IMR-90 (cell line): ENCODE measurements at regions not wholly inside any gene's neighbourhood (a gene's known extent, or its start where the extent isn't known, plus 50 kb on each side); places are given as distances from the start of the nearest gene placed in this dataset.

Experiments used
- ATAC-seq: fragments of 200-7000 bp; cut with Tn5 transposase; 2 replicates; pipeline ENCODE4 v1.9.1; 2020; ENCODE audit warnings: low read depth, mild to moderate bottlenecking, moderate library complexity
- BruUV-seq: library from RNA; stranded (reverse); fragments of 400-500 nt; replicated peaks from 2 replicates; lab custom pipeline; 2021; lab: Mats Ljungman, UMichigan
- CTCF ChIA-PET: fragments of 300-600 bp; formaldehyde crosslinking; extraction: SDS; loops from one replicate; lab custom pipeline; 2021; ENCODE audit warnings: antibody characterized with exemption; lab: Yijun Ruan, JAX
- POLR2A ChIA-PET: fragments of 300-600 bp; sonication (Branson Sonifier 250); formaldehyde crosslinking; loops from one replicate; lab custom pipeline; 2022; ENCODE audit warnings: antibody characterized with exemption; ENCODE audit not compliant: unreplicated experiment; lab: Charles Lee
- DNase-seq: peaks from one replicate; pipeline ENCODE4 v3.0.0; 2013
- H2AFZ ChIP-seq: replicated peaks from 2 replicates; pipeline ENCODE3; 2013; ENCODE audit warnings: low read length, mild to moderate bottlenecking; ENCODE audit not compliant: poor library complexity
- H2AK5ac ChIP-seq: 2 replicates; pipeline ENCODE4 v1.6.1; 2013; ENCODE audit warnings: low read depth, low read length, inconsistent platforms
- H2AK9ac ChIP-seq: replicated peaks from 2 replicates; pipeline ENCODE3; 2013; ENCODE audit warnings: mild to moderate bottlenecking, low read depth, low read length, moderate library complexity; ENCODE audit not compliant: poor library complexity
- H2BK120ac ChIP-seq: 2 replicates; pipeline ENCODE4 v1.6.1; 2013; ENCODE audit warnings: low read depth, low read length, inconsistent platforms
- H2BK15ac ChIP-seq: 3 replicates; pipeline ENCODE4 v1.6.1; 2013; ENCODE audit warnings: low read depth, low read length, inconsistent platforms
- H2BK20ac ChIP-seq: 2 replicates; pipeline ENCODE4 v1.6.1; 2013; ENCODE audit warnings: low read depth, mild to moderate bottlenecking, inconsistent platforms, low read length, moderate library complexity
- H2BK5ac ChIP-seq: 2 replicates; pipeline ENCODE4 v1.6.1; 2013; ENCODE audit warnings: mild to moderate bottlenecking, low read depth, low read length, inconsistent platforms; ENCODE audit not compliant: poor library complexity, severe bottlenecking
- H3K14ac ChIP-seq: replicated peaks from 2 replicates; pipeline ENCODE4 v1.6.1; 2013; ENCODE audit warnings: low read depth, low read length, inconsistent platforms
- H3K18ac ChIP-seq: 2 replicates; pipeline ENCODE4 v1.6.1; 2013; ENCODE audit warnings: low read depth, low read length, control low read depth
- H3K23ac ChIP-seq: 2 replicates; pipeline ENCODE4 v1.6.1; 2013; ENCODE audit warnings: low read depth, low read length, inconsistent platforms
- H3K27ac ChIP-seq: 2 replicates; pipeline ENCODE4 v1.5.1; 2013; ENCODE audit warnings: mild to moderate bottlenecking, control low read depth, low read length; ENCODE audit not compliant: insufficient read depth
- H3K27me3 ChIP-seq: 2 replicates; pipeline ENCODE4 v1.6.1; 2013; ENCODE audit warnings: low read length; ENCODE audit not compliant: control insufficient read depth, insufficient read depth
- H3K36me3 ChIP-seq: 2 replicates; pipeline ENCODE4 v1.6.1; 2013; ENCODE audit warnings: low read length, mixed read lengths; ENCODE audit not compliant: control insufficient read depth, insufficient read depth
- H3K4ac ChIP-seq: 2 replicates; pipeline ENCODE4 v1.6.1; 2013; ENCODE audit warnings: low read depth, low read length, inconsistent platforms
- H3K4me1 ChIP-seq: 2 replicates; pipeline ENCODE4 v1.6.1; 2013; ENCODE audit warnings: low read length, mixed read lengths; ENCODE audit not compliant: control insufficient read depth, insufficient read depth
- H3K4me2 ChIP-seq: 2 replicates; pipeline ENCODE4 v1.6.1; 2013; ENCODE audit warnings: low read depth, mild to moderate bottlenecking, control low read depth, low read length, moderate library complexity
- H3K4me3 ChIP-seq: 2 replicates; pipeline ENCODE4 v1.5.1; 2013; ENCODE audit warnings: low read depth, mild to moderate bottlenecking, control low read depth, low read length, moderate library complexity; ENCODE audit not compliant: insufficient read depth
- H3K56ac ChIP-seq: 2 replicates; pipeline ENCODE4 v1.6.1; 2013; ENCODE audit warnings: low read length, inconsistent platforms; ENCODE audit not compliant: insufficient read depth; ENCODE audit errors: extremely low read depth
- H3K79me1 ChIP-seq, 2 experiments: 2 replicates each; pipeline ENCODE4 v1.6.1; 2013; ENCODE audit warnings: low read length in 2 of 2, inconsistent platforms in 1 of 2, low read depth in 1 of 2
- H3K9ac ChIP-seq: 2 replicates; pipeline ENCODE4 v1.6.1; 2013; ENCODE audit warnings: low read depth, low read length, control low read depth
- H3K9me1 ChIP-seq: 2 replicates; pipeline ENCODE4 v1.6.1; 2013; ENCODE audit warnings: low read length, inconsistent platforms; ENCODE audit not compliant: insufficient read depth
- H3K9me3 ChIP-seq: 2 replicates; pipeline ENCODE4 v1.6.1; 2013; ENCODE audit warnings: low read length; ENCODE audit not compliant: control insufficient read depth, insufficient read depth
- H4K20me1 ChIP-seq: 2 replicates; pipeline ENCODE4 v1.6.1; 2013; ENCODE audit warnings: low read length, inconsistent platforms; ENCODE audit not compliant: insufficient read depth
- H4K5ac ChIP-seq: 2 replicates; pipeline ENCODE4 v1.6.1; 2013; ENCODE audit warnings: mild to moderate bottlenecking, low read depth, low read length, control low read depth
- H4K8ac ChIP-seq, 2 experiments: 2 replicates each; pipeline ENCODE4 v1.6.1; 2013; ENCODE audit warnings: low read depth in 2 of 2, low read length in 2 of 2, control low read depth in 1 of 2, inconsistent platforms in 1 of 2
- H4K91ac ChIP-seq: 2 replicates; pipeline ENCODE4 v1.6.1; 2013; ENCODE audit warnings: low read depth, low read length, inconsistent platforms; ENCODE audit not compliant: insufficient read depth
- BHLHE40 ChIP-seq: fragments of 150-350 bp; IDR thresholded peaks from 2 replicates; pipeline ENCODE4 v1.6.1; 2016; ENCODE audit warnings: mild to moderate bottlenecking, low read depth, low read length
- CEBPB ChIP-seq: IDR thresholded peaks from 2 replicates; pipeline ENCODE4 v1.6.1; 2012; ENCODE audit warnings: low read depth, low read length, improper control_type of control experiment
- CHD1 ChIP-seq: IDR thresholded peaks from 2 replicates; pipeline ENCODE4 v1.6.1; 2012; ENCODE audit warnings: low read depth, low read length, improper control_type of control experiment
- CTCF ChIP-seq: conservative IDR thresholded peaks from 2 replicates; pipeline ENCODE4 v1.5.1; 2012; ENCODE audit warnings: mild to moderate bottlenecking, low read depth, low read length, improper control_type of control experiment
- ELK1 ChIP-seq: fragments of 150-350 bp; IDR thresholded peaks from 2 replicates; pipeline ENCODE4 v1.6.1; 2016; ENCODE audit warnings: low read depth, mild to moderate bottlenecking, low read length, moderate library complexity, borderline replicate concordance
- FOS ChIP-seq: fragments of 150-350 bp; IDR thresholded peaks from 2 replicates; pipeline ENCODE4 v1.6.1; 2016; ENCODE audit warnings: low read depth, low read length
- MAFK ChIP-seq: IDR thresholded peaks from 2 replicates; pipeline ENCODE4 v1.6.1; 2012; ENCODE audit warnings: low read depth, low read length, improper control_type of control experiment
- MAZ ChIP-seq: IDR thresholded peaks from 2 replicates; pipeline ENCODE4 v1.6.1; 2012; ENCODE audit warnings: low read depth, mild to moderate bottlenecking, low read length, improper control_type of control experiment, moderate library complexity, borderline replicate concordance
- MXI1 ChIP-seq: IDR thresholded peaks from 2 replicates; pipeline ENCODE4 v1.6.1; 2012; ENCODE audit warnings: low read depth, mild to moderate bottlenecking, low read length, moderate library complexity, borderline replicate concordance
- NFE2L2 ChIP-seq: fragments of 150-350 bp; IDR thresholded peaks from 2 replicates; pipeline ENCODE4 v1.6.1; 2016; ENCODE audit warnings: low read depth, mild to moderate bottlenecking, low read length
- POLR2A ChIP-seq: IDR thresholded peaks from 2 replicates; pipeline ENCODE4 v1.6.1; 2012; ENCODE audit warnings: mild to moderate bottlenecking, low read depth, low read length
- RAD21 ChIP-seq: IDR thresholded peaks from 2 replicates; pipeline ENCODE4 v1.6.1; 2012; ENCODE audit warnings: low read length, improper control_type of control experiment
- RCOR1 ChIP-seq: IDR thresholded peaks from 2 replicates; pipeline ENCODE4 v1.6.1; 2012; ENCODE audit warnings: mild to moderate bottlenecking, low read length, improper control_type of control experiment; ENCODE audit not compliant: insufficient replicate concordance
- RFX5 ChIP-seq: IDR thresholded peaks from 2 replicates; pipeline ENCODE4 v1.8.0; 2012; ENCODE audit warnings: low read depth, mild to moderate bottlenecking, low read length, moderate library complexity
- SMC3 ChIP-seq: fragments of 150-350 bp; IDR thresholded peaks from 2 replicates; pipeline ENCODE4 v1.6.1; 2016; ENCODE audit warnings: low read depth, mild to moderate bottlenecking, antibody characterized with exemption, low read length, moderate library complexity
- USF2 ChIP-seq: fragments of 150-350 bp; IDR thresholded peaks from 2 replicates; pipeline ENCODE4 v1.6.1; 2017; ENCODE audit warnings: mild to moderate bottlenecking, antibody characterized with exemption, low read length, low read depth
- WGBS, 2 experiments: methylation state at CpG; one replicate each; pipeline versions ENCODE4 v1.1.5 to v1.1.7; 2013; ENCODE audit warnings: missing lambda C conversion rate in 2 of 2; ENCODE audit not compliant: insufficient read length in 1 of 2; ENCODE audit errors: extremely low coverage in 2 of 2; 5-methylcytosine and 5-hydroxymethylcytosine counted together
- dilution Hi-C: fragments of 300-500 bp; cut with HindIII; formaldehyde crosslinking; loops from one replicate; pipeline ENCODE4 v1.14.3; 2018; ENCODE audit warnings: low sequenced_read_pairs; ENCODE audit not compliant: unreplicated experiment
- in situ Hi-C: fragments of 300-500 bp; cut with MboI; formaldehyde crosslinking; loops from 3 replicates; pipeline ENCODE4 v1.14.3; 2019; ENCODE audit warnings: low sequenced_read_pairs, inconsistent platforms, mixed read lengths
- intact Hi-C: fragments of 100-400 bp; cut with micrococcal nuclease; formaldehyde crosslinking; loops from 2 replicates; pipeline ENCODE4 v1.10.0; 2022

- no TSS peak for BruUV-seq
- ChIA-PET CTCF (interaction anchor here (0.6 to 1.0 kb wide), 2 partner anchors 11 to 894 kb away, joined by 3 to 6 read pairs; no protein-coding TSS in a partner anchor), POLR2A (no interaction called here)
- H4K20me1 ChIP-seq = no peaks in the 10 kb centered on the region
- no peak overlapping the region for H2BK5ac ChIP-seq
- in situ Hi-C loops (no loop called here), dilution Hi-C loops (no loop called here), intact Hi-C loops (no loop called here)
- no peaks in the 10 kb centered on the region for H3K36me3 ChIP-seq
- H3K27me3 ChIP-seq = no peaks in the 10 kb centered on the region; the same call in 1 of the 2 replicates
- no peak overlapping the region for H2BK15ac ChIP-seq
- no peak overlapping the region for H3K14ac ChIP-seq
- H4K5ac ChIP-seq = no peak overlapping the region
- TF ChIP-seq RAD21 = no peak
- TF ChIP-seq RCOR1 = no peak
- no peak for TF ChIP-seq CEBPB
- no peak for TF ChIP-seq MXI1
- no peak for TF ChIP-seq USF2
- no peak for TF ChIP-seq CTCF
- no peak for TF ChIP-seq POLR2A
- TF ChIP-seq SMC3 = no peak
- no peak for TF ChIP-seq NFE2L2
- TF ChIP-seq MAZ = no peak
- TF ChIP-seq CHD1 = no peak
- TF ChIP-seq RFX5 = no peak
- TF ChIP-seq ELK1 = no peak
- no peak for TF ChIP-seq MAFK
- TF ChIP-seq FOS = no peak
- TF ChIP-seq BHLHE40 = no peak
- no peak overlapping the region for H3K4me2 ChIP-seq
- no peak overlapping the region for H3K56ac ChIP-seq
- H3K79me1 ChIP-seq = no peaks in the 10 kb centered on the region
- no CpG with 5 or more reads among the region's 1 CpG for WGBS, 2 experiments
- no peak overlapping the region for H2AK5ac ChIP-seq
- H2BK20ac ChIP-seq = no peak overlapping the region
- DNase-seq (no peak), ATAC-seq (no peak)
- no peak overlapping the region for H3K4ac ChIP-seq
- no peak overlapping the region for H4K8ac ChIP-seq
- H2AFZ ChIP-seq = no peak overlapping the region
- no peak overlapping the region for H3K18ac ChIP-seq
- no peak overlapping the region for H3K27ac ChIP-seq
- no peak overlapping the region for H2AK9ac ChIP-seq
- no peaks in the 10 kb centered on the region for H3K9me1 ChIP-seq
- H3K4me1 ChIP-seq = peaks cover 2% of the 10 kb centered on the region; the same call in 1 of the 2 replicates
- H4K91ac ChIP-seq = no peak overlapping the region
- no peak overlapping the region for H3K23ac ChIP-seq
- H3K9me3 ChIP-seq = no peaks in the 10 kb centered on the region
- H2BK120ac ChIP-seq = no peak overlapping the region
- no peak overlapping the region for H3K4me3 ChIP-seq
- H3K9ac ChIP-seq = no peak overlapping the region
Observed at GRCh38 chr18:22627506-22627905, 209.8 kb upstream of the CTAGE1 start.
